ENCODE measurements at regions not wholly inside any gene's neighbourhood (a gene's known extent, or its start where the extent isn't known, plus 50 kb on each side); places are given as distances from the start of the nearest gene placed in this dataset.

GRCh38 chr12:131611416-131612091, 99.3 kb upstream of the SFSWAP start:
- no peaks in the 10 kb centered on the region for H3K36me3 ChIP-seq
- peaks cover 0 to 28% (median 0%) of the 10 kb centered on the region in 9 donors for H3K4me1 ChIP-seq
- ATAC-seq (no peak), DNase-seq (no peak)
- H3K27ac ChIP-seq, result no peak overlapping the region
- H3K4me3 ChIP-seq, result no peak overlapping the region
- no peaks in the 10 kb centered on the region for H3K9me3 ChIP-seq
- WGBS, 2 donors, result 84 to 86% methylated on average over 22 of the region's 22 CpGs
- intact Hi-C loops (cut with DNase I), result loop anchor here in 2 of 10 donors (10.0 kb wide), 2 partner anchors 213 to 393 kb away; partner anchors contain the start of gene MMP17 (in 1 of the 2)
- TF ChIP-seq, protein P1, sequence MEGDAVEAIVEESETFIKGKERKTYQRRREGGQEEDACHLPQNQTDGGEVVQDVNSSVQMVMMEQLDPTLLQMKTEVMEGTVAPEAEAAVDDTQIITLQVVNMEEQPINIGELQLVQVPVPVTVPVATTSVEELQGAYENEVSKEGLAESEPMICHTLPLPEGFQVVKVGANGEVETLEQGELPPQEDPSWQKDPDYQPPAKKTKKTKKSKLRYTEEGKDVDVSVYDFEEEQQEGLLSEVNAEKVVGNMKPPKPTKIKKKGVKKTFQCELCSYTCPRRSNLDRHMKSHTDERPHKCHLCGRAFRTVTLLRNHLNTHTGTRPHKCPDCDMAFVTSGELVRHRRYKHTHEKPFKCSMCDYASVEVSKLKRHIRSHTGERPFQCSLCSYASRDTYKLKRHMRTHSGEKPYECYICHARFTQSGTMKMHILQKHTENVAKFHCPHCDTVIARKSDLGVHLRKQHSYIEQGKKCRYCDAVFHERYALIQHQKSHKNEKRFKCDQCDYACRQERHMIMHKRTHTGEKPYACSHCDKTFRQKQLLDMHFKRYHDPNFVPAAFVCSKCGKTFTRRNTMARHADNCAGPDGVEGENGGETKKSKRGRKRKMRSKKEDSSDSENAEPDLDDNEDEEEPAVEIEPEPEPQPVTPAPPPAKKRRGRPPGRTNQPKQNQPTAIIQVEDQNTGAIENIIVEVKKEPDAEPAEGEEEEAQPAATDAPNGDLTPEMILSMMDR (IDR thresholded peaks at IDR 0.05), result no peak
- H3K27me3 ChIP-seq, result peaks cover 0 to 48% (median 9%) of the 10 kb centered on the region in 7 donors

DNA sequence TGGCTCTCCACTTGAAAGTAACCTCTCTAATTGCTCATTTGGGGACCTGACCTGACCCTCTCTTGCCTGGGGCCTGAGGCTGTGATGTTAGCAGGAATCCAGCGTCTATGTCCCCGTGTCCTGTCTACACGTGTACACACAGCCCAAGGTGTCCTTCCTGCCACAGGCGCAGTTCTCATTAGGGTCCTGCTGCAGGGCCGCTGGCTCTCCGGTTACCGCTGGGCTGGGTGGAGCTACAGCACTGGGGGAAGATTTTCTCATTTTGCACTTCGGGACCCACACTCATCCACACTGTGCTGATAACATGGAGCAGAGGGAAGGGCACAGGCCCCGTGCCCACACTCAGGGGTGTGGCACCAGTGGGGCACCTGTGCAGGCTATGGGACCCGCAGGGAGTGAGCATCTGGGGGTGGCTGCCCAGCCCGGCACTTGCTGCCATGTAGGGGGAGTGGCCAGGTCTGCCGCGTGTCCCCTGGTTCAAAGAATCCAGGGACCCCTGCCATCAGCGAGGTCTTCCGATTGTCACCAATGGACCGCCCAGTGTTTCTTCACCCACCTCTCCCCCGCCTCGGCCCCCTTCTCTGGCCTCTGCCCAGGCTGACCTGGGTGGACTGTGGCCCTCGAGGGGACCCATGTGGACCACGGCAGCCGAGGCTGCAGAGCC, 98.7 kb upstream of the SFSWAP start:
- Histone ChIP-seq H3K36me3 (no peaks in the 10 kb centered on the region), H3K4me1 (peaks cover 0 to 22% (median 0%) of the 10 kb centered on the region in 9 donors), H3K9me3 (no peaks in the 10 kb centered on the region), H3K4me3 (no peak overlapping the region), H3K27ac (no peak overlapping the region), H3K27me3 (peaks cover 0 to 54% (median 16%) of the 10 kb centered on the region in 7 donors)
- DNase-seq (no peak), ATAC-seq (no peak)
- WGBS, 2 donors, result 85 to 86% methylated on average over 21 of the region's 21 CpGs
- TF ChIP-seq, protein P1 (IDR thresholded peaks at IDR 0.05), result no peak
- intact Hi-C loops (cut with DNase I), result loop anchor here in 2 of 10 donors (10.0 kb wide), 2 partner anchors 213 to 393 kb away; partner anchors contain the start of gene MMP17 (in 1 of the 2)

DNA sequence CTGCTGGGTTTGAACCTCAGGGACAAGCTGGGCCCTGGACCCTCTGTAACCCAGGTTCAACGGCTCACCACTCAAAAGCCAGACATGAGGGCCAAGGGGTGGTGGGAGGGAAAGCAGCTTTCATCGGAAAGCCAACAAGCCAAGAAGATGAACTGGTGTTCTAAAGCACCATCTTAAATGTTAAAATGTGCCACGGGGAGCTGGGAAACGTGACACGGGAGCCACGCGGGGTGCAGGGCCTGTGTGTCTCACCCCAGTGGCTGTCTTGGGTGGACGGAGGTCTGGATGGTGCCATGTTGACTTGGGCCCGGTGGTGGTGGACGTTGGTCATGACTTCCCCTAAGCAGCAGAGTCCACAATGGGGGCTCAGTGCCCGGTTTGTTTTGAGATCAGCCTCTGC, 97.7 kb upstream of the SFSWAP start:
- no peak for ATAC-seq
- Histone ChIP-seq H3K27me3 (peaks cover 0 to 58% (median 25%) of the 10 kb centered on the region in 7 donors), H3K27ac (no peak overlapping the region), H3K4me3 (no peak overlapping the region), H3K4me1 (peaks cover 0 to 12% (median 0%) of the 10 kb centered on the region in 9 donors), H3K9me3 (no peaks in the 10 kb centered on the region), H3K36me3 (no peaks in the 10 kb centered on the region)
- intact Hi-C loops (cut with DNase I), result loop anchor here in 2 of 10 donors (10.0 kb wide), 2 partner anchors 212 to 392 kb away; partner anchors contain the start of gene MMP17 (in 1 of the 2)
- TF ChIP-seq, protein P1 (IDR thresholded peaks at IDR 0.05), result no peak
- no peak for DNase-seq
- 77 to 79% methylated on average over 11 of the region's 11 CpGs for WGBS, 2 donors

DNA sequence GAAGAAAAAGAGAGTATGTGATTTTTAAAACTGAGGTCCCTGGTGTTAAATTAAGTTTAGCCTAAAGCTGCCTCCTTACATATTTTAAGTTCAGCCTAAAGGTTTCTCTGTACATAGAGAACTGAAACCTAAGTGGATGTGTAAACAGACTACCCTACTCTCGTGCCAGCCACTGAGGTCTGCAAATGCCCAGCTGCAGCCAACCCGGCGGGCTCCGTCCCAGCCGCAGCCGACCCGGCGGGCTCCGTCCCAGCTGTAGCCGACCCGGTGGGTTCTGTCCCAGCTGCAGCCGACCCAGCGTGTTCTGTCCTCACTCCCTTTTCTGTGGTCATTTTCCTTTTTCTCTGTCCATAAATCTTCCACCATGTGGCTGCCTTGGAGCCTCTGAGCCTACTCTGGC, 97.2 kb upstream of the SFSWAP start:
- Histone ChIP-seq H3K9me3 (no peaks in the 10 kb centered on the region), H3K4me1 (peaks cover 0 to 8% (median 0%) of the 10 kb centered on the region in 9 donors), H3K27ac (no peak overlapping the region), H3K4me3 (no peak overlapping the region), H3K27me3 (peaks cover 0 to 63% (median 30%) of the 10 kb centered on the region in 7 donors), H3K36me3 (no peaks in the 10 kb centered on the region)
- WGBS, 2 donors, result 84 to 92% methylated on average over 13 of the region's 13 CpGs
- no peak for ATAC-seq
- TF ChIP-seq, protein P1 (IDR thresholded peaks at IDR 0.05), result no peak
- DNase-seq, result no peak
- intact Hi-C loops (cut with DNase I), result loop anchor here in 2 of 10 donors (10.0 kb wide), 2 partner anchors 211 to 391 kb away; partner anchors contain the start of gene MMP17 (in 1 of the 2)
